GM06990 (cell line): ENCODE measurements at regions not wholly inside any gene's neighbourhood (a gene's known extent, or its start where the extent isn't known, plus 50 kb on each side); places are given as distances from the start of the nearest gene placed in this dataset.
"Not testable (repeated sequence)": the region's sequence is repeated elsewhere in the genome, so short reads cannot be mapped to it uniquely, and the experiment has no call there.

ENCODE experiments used
- DNase-seq: peaks from one replicate; pipeline ENCODE4 v3.0.0-alpha.2; 2011; ENCODE audit not compliant: insufficient read length; ENCODE audit errors: extremely low read depth
- H3K27me3 ChIP-seq: replicated peaks from 2 replicates; pipeline ENCODE4 v1.6.0; 2011; ENCODE audit warnings: low read length; ENCODE audit not compliant: control insufficient read depth, insufficient read depth
- H3K36me3 ChIP-seq: 2 replicates; pipeline ENCODE4 v1.5.1; 2011; ENCODE audit warnings: low read length; ENCODE audit not compliant: control insufficient read depth, insufficient read depth
- H3K4me3 ChIP-seq: replicated peaks from 2 replicates; pipeline ENCODE4 v1.5.1; 2011; ENCODE audit warnings: low read depth, mild to moderate bottlenecking, control low read depth, low read length
- CTCF ChIP-seq: IDR thresholded peaks from 2 replicates; pipeline ENCODE4 v1.5.1; 2011; ENCODE audit warnings: low read length, control low read depth, mild to moderate bottlenecking, inconsistent platforms; ENCODE audit not compliant: insufficient read depth, poor library complexity, severe bottlenecking

DNA sequence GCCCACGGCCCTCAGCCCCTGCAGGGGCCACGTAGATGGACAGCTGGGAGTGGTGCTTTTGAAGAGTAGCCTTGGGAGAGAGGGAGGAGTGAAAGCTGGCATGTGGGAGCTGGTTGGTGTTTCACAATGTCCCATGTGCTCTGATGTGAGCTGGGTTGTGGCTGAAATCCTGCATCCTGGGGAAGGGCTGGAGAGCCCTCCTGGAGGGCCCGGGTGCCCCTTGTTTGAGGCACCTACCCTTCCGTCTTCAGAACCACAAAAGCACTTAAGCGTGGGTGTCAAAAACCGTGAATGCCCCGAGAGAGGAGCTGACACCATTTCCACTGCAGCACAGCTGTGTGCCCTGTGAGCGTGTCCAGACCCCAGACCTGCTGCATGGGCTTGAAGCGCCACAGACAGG lies 199.1 kb upstream of the ZNF618 start:
- Histone ChIP-seq H3K27me3 (peaks cover 2% of the 10 kb centered on the region), H3K36me3 (no peaks in the 10 kb centered on the region), H3K4me3 (no peak overlapping the region)
- TF ChIP-seq CTCF, result no peak
- DNase-seq, result no peak

GRCh38 chr9:113677569-113677968 lies 198.5 kb upstream of the ZNF618 start:
- no peaks in the 10 kb centered on the region for H3K36me3 ChIP-seq
- H3K27me3 ChIP-seq, result peaks cover 2% of the 10 kb centered on the region
- TF ChIP-seq CTCF, result no peak
- H3K4me3 ChIP-seq, result no peak overlapping the region
- no peak for DNase-seq

DNA sequence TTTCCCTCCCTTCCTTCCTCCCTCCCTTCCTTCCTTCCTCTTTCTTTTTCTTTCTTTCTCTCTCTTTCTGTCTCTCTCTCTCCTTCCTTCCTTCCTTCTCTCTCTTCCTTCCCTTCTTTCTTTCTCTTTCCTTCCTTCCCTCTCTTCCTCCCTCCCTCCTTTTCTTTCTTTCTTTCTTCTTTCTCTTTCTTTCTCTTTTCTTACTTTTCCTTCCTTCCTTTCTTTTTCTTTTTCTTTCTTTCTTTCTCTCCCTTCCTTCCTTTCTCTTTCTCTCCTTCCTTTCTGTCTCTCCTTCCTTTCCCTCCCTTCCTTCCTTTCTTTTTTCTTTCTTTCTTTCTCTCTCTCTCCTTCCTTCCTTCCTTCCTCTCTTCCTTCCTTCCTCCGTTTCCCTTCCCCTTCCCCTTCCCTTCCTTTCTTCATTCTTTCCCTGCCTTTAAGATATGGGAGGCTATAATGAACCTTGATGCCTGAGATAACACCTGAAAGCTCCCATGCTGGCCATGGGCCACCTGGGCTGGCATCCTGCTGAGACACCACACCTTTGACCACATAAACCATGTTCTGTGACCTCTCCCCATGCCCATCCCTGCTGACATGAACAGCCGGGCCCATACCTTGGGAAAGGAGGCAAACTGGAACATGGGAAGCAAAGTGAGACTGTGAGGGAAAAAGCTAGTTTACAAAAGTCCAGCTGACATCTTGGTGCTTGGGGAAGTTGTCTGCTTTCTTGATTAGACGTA lies 197.8 kb upstream of the ZNF618 start:
- Histone ChIP-seq H3K4me3 (no peak overlapping the region), H3K27me3 (peaks cover 2% of the 10 kb centered on the region), H3K36me3 (no peaks in the 10 kb centered on the region)
- no peak for TF ChIP-seq CTCF
- DNase-seq, result no peak

DNA sequence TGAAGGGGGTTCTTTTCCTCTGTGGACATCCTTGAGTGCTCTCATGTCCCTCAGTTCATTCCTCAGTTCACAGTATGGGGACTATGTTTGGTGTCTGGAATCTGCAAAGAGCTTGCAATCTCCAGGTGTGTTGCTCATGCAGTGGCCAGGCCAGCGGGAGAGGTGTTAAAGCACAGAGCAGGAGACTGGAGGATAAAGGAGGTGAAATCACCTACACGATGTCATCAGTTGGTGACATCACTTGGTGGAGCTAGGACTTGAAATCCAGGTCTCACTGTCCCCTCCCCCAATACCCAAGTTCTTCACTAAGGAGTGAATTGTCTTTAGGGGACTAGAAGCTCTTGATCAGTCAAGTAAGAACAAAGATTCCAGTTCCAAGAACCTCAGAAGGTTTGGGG lies 197.3 kb upstream of the ZNF618 start:
- Histone ChIP-seq H3K36me3 (no peaks in the 10 kb centered on the region), H3K27me3 (peaks cover 2% of the 10 kb centered on the region), H3K4me3 (no peak overlapping the region)
- DNase-seq, result no peak
- TF ChIP-seq CTCF, result no peak

GRCh38 chr9:113682297-113682771 lies 193.8 kb upstream of the ZNF618 start:
- no peaks in the 10 kb centered on the region; the same call in 1 of the 2 replicates for H3K27me3 ChIP-seq
- no peaks in the 10 kb centered on the region for H3K36me3 ChIP-seq
- DNase-seq, result no peak
- H3K4me3 ChIP-seq, result no peak overlapping the region
- peak; percentile 93 for TF ChIP-seq CTCF

DNA sequence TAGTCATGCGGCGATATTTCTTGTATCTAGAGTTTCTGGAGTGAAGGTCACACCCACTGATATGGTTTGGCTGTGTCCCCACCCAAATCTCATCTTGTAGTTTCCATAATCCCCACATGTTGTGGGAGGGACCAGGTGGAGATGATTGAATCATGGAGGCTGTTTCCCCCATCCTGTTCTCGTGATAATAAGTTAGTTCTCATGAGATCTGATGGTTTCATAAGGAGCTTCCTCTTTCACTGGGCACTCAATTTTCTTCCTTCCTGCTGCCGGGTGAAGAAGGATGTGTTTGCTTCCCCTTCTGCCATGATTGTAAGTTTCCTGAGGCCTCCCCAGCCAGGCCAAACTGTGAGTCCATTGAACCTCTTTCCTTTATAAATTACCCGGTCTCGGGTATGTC lies 190.5 kb upstream of the ZNF618 start:
- not testable (repeated sequence) for H3K36me3 ChIP-seq, DNase-seq, H3K27me3 ChIP-seq, H3K4me3 ChIP-seq
